ENCODE measurements at regions not wholly inside any gene's neighbourhood (a gene's known extent, or its start where the extent isn't known, plus 50 kb on each side); places are given as distances from the start of the nearest gene placed in this dataset.

DNA sequence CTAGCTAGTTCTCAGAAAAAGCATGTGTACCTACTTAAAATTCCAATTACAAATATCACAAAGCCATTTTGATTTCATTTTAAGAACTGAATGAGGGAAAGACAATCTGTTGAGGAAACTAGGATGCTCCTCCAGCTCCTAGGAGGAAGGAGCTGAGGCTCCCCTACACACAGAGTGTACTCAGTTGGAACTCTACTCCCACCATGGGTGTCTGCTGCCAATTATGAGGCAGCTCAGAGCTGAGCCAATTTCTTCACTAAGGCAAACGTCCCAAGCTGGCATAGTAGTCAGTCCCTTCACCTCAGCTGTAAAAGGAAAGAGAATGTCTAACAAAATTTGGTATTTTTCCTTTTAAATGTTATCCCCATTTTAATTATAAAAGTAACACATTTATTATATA, 300.0 kb upstream of the TRPC7 start (continued):
- TF ChIP-seq RARB (CRISPR knock-in tag; IDR thresholded peaks at IDR 0.05) (no peak), ZFP30 (CRISPR knock-in tag; IDR thresholded peaks at IDR 0.05) (no peak)

DNA sequence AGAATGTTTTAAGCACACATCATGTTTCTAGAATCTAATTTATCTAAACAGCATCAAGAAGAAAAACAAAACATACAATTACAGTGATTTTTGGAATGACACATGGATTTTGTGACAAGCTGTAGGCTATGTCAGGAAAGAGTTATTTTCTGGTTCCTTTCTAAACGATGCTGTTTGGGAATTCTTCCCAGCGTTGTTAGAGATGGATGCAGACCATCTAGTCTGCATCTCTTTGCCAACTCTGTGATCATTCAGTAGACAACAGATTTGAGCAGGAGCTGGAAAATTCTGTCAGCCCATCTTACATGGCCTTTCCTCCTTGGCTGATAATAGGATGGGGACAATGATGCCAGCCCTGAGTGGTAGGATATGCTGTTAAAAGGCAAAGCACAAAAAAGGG, 295.7 kb upstream of the TRPC7 start:
- ATAC-seq = no peak
- TF ChIP-seq ZNF70 (CRISPR knock-in tag; IDR thresholded peaks at IDR 0.05) = no peak
- TF ChIP-seq ISL1 (CRISPR knock-in tag; IDR thresholded peaks at IDR 0.05) = no peak
- TF ChIP-seq ZFP3 (CRISPR knock-in tag; IDR thresholded peaks at IDR 0.05) = no peak
- no peak for TF ChIP-seq ZFP30 (CRISPR knock-in tag; IDR thresholded peaks at IDR 0.05)
- TF ChIP-seq ZNF565 (CRISPR knock-in tag; conservative IDR thresholded peaks at IDR 0.05; ENCODE audit: low read depth) = no peak

DNA sequence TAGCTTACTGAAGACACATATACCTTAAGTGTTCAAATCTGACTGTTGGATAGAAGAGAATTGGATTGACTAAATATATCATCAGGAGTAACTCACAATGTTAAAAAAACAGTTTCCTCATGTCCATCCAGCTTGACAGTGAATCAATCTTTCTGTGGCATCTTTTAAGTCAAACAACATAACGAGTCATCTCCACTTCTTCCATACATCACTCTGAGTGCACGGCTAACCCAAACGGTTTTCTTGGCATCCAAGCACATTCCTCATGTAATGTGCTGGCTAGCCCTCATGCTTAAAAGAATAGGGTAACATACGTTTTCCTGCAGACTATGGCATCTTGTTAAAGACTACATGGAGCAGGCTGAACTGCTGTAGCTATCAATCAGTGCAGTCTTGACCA, 291.5 kb upstream of the TRPC7 start:
- TF ChIP-seq, protein P1, sequence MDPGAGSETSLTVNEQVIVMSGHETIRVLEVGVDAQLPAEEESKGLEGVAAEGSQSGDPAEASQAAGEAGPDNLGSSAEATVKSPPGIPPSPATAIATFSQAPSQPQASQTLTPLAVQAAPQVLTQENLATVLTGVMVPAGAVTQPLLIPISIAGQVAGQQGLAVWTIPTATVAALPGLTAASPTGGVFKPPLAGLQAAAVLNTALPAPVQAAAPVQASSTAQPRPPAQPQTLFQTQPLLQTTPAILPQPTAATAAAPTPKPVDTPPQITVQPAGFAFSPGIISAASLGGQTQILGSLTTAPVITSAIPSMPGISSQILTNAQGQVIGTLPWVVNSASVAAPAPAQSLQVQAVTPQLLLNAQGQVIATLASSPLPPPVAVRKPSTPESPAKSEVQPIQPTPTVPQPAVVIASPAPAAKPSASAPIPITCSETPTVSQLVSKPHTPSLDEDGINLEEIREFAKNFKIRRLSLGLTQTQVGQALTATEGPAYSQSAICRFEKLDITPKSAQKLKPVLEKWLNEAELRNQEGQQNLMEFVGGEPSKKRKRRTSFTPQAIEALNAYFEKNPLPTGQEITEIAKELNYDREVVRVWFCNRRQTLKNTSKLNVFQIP (CRISPR knock-in tag; IDR thresholded peaks at IDR 0.05; ENCODE audit: borderline replicate concordance, low read depth) = no peak
- TF ChIP-seq RARB (CRISPR knock-in tag; IDR thresholded peaks at IDR 0.05) (no peak), ESRRG (CRISPR knock-in tag; IDR thresholded peaks at IDR 0.05) (no peak), ZNF70 (CRISPR knock-in tag; IDR thresholded peaks at IDR 0.05) (no peak), TOX (CRISPR knock-in tag; IDR thresholded peaks at IDR 0.05; ENCODE audit: borderline replicate concordance) (no peak), ARNTL (CRISPR knock-in tag; IDR thresholded peaks at IDR 0.05; ENCODE audit: borderline replicate concordance, low read depth) (no peak), ISL1 (CRISPR knock-in tag; IDR thresholded peaks at IDR 0.05) (no peak), CSDC2 (CRISPR knock-in tag; IDR thresholded peaks at IDR 0.05) (no peak), OSR1 (CRISPR knock-in tag; IDR thresholded peaks at IDR 0.05) (no peak), TCF4 (CRISPR knock-in tag; IDR thresholded peaks at IDR 0.05; ENCODE audit: borderline replicate concordance) (no peak), ZNF8 (CRISPR knock-in tag; IDR thresholded peaks at IDR 0.05) (no peak)
- TF ChIP-seq, protein P2, sequence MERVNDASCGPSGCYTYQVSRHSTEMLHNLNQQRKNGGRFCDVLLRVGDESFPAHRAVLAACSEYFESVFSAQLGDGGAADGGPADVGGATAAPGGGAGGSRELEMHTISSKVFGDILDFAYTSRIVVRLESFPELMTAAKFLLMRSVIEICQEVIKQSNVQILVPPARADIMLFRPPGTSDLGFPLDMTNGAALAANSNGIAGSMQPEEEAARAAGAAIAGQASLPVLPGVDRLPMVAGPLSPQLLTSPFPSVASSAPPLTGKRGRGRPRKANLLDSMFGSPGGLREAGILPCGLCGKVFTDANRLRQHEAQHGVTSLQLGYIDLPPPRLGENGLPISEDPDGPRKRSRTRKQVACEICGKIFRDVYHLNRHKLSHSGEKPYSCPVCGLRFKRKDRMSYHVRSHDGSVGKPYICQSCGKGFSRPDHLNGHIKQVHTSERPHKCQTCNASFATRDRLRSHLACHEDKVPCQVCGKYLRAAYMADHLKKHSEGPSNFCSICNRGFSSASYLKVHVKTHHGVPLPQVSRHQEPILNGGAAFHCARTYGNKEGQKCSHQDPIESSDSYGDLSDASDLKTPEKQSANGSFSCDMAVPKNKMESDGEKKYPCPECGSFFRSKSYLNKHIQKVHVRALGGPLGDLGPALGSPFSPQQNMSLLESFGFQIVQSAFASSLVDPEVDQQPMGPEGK (CRISPR knock-in tag; IDR thresholded peaks at IDR 0.05; ENCODE audit: borderline replicate concordance) = no peak
- TF ChIP-seq, protein P3, sequence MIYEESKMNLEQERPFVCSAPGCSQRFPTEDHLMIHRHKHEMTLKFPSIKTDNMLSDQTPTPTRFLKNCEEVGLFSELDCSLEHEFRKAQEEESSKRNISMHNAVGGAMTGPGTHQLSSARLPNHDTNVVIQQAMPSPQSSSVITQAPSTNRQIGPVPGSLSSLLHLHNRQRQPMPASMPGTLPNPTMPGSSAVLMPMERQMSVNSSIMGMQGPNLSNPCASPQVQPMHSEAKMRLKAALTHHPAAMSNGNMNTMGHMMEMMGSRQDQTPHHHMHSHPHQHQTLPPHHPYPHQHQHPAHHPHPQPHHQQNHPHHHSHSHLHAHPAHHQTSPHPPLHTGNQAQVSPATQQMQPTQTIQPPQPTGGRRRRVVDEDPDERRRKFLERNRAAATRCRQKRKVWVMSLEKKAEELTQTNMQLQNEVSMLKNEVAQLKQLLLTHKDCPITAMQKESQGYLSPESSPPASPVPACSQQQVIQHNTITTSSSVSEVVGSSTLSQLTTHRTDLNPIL (CRISPR knock-in tag; IDR thresholded peaks at IDR 0.05; ENCODE audit: low read depth) = no peak
- ATAC-seq = no peak

DNA sequence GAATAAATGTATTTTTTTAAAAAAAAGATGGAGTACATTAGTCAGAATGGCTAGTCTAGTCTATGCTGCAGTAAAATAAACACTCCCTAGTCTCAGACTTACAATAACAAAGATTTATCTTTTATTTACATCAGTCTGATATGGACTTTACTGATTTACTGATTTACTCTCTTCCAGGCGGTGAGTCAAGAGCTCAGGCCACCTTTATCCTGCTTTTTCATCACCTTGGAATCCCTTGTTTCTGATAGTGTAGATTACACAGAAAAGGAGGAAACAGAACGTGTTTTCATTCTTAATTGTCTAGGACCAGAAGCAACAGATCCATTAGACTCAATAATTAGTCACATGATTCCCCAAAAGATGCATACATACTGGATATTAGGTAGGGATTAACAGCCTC, 290.1 kb upstream of the TRPC7 start:
- TF ChIP-seq ZC3H10 (CRISPR knock-in tag; IDR thresholded peaks at IDR 0.05) (no peak), ZFP3 (CRISPR knock-in tag; IDR thresholded peaks at IDR 0.05) (no peak), GLIS3 (CRISPR knock-in tag; IDR thresholded peaks at IDR 0.05) (no peak)
- TF ChIP-seq, protein P1 (CRISPR knock-in tag; IDR thresholded peaks at IDR 0.05; ENCODE audit: borderline replicate concordance, low read depth) = no peak
- TF ChIP-seq, protein P4, sequence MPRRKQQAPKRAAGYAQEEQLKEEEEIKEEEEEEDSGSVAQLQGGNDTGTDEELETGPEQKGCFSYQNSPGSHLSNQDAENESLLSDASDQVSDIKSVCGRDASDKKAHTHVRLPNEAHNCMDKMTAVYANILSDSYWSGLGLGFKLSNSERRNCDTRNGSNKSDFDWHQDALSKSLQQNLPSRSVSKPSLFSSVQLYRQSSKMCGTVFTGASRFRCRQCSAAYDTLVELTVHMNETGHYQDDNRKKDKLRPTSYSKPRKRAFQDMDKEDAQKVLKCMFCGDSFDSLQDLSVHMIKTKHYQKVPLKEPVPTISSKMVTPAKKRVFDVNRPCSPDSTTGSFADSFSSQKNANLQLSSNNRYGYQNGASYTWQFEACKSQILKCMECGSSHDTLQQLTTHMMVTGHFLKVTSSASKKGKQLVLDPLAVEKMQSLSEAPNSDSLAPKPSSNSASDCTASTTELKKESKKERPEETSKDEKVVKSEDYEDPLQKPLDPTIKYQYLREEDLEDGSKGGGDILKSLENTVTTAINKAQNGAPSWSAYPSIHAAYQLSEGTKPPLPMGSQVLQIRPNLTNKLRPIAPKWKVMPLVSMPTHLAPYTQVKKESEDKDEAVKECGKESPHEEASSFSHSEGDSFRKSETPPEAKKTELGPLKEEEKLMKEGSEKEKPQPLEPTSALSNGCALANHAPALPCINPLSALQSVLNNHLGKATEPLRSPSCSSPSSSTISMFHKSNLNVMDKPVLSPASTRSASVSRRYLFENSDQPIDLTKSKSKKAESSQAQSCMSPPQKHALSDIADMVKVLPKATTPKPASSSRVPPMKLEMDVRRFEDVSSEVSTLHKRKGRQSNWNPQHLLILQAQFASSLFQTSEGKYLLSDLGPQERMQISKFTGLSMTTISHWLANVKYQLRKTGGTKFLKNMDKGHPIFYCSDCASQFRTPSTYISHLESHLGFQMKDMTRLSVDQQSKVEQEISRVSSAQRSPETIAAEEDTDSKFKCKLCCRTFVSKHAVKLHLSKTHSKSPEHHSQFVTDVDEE (CRISPR knock-in tag; IDR thresholded peaks at IDR 0.05) = no peak
- no peak for ATAC-seq

Measured in SK-N-SH treated with all-trans-retinoic acid at 6 μM for 48 hours (cell line).